T-cell (primary cell): ENCODE measurements at regions not wholly inside any gene's neighbourhood (a gene's known extent, or its start where the extent isn't known, plus 50 kb on each side); places are given as distances from the start of the nearest gene placed in this dataset.

Experiments
- ATAC-seq, 4 experiments: fragments of 200-7000 bp in 3 of 4; fragments of 150-1000 bp in 1 of 4; cut with Tn5 transposase; replicated peaks in 1 of 4; 1 replicate in 3 of 4; 2 replicates in 1 of 4; pipeline ENCODE4 v1.10.0; 2021; ENCODE audit warnings: moderate library complexity in 3 of 4, mild to moderate bottlenecking in 2 of 4, moderate number of reproducible peaks in 1 of 4
- CTCF ChIA-PET, 2 donors: fragments of 300-600 bp; sonication (Branson Sonifier 250); formaldehyde crosslinking; loops; one replicate each; lab custom pipeline; 2022; ENCODE audit warnings: antibody characterized with exemption in 2 of 2; lab: Charles Lee
- POLR2A ChIA-PET, 2 donors: fragments of 300-600 bp; sonication (Branson Sonifier 250); formaldehyde crosslinking; loops; one replicate each; lab custom pipeline; 2022; ENCODE audit warnings: antibody characterized with exemption in 2 of 2; lab: Charles Lee
- DNase-seq, 35 experiments: peaks; one replicate each; pipeline versions ENCODE4 v3.0.0 to v3.0.0-alpha.2; 2013 to 2023
- H3K27ac ChIP-seq: one replicate; pipeline ENCODE4 v1.5.1; 2013; ENCODE audit warnings: low read length
- H3K27me3 ChIP-seq, 2 experiments: replicated peaks in 1 of 2; 1 replicate in 1 of 2; 2 replicates in 1 of 2; pipeline versions ENCODE4 v1.6.1 to v1.7.0; 2013; ENCODE audit warnings: low read length in 1 of 2, mixed read lengths in 1 of 2; ENCODE audit not compliant: control insufficient read depth in 2 of 2, insufficient read depth in 2 of 2; ENCODE audit errors: extremely low read depth in 1 of 2
- H3K36me3 ChIP-seq, 2 donors: 1 replicate in 1 of 2; 2 replicates in 1 of 2; pipeline versions ENCODE4 v1.6.1 to v1.7.0; 2013; ENCODE audit warnings: low read length in 1 of 2; ENCODE audit not compliant: control insufficient read depth in 2 of 2, insufficient read depth in 1 of 2; ENCODE audit errors: extremely low read depth in 1 of 2
- H3K4me1 ChIP-seq, 2 experiments: 1 replicate in 1 of 2; 2 replicates in 1 of 2; pipeline versions ENCODE4 v1.6.1 to v1.7.0; 2013; ENCODE audit warnings: low read length in 2 of 2, mixed read lengths in 1 of 2; ENCODE audit not compliant: insufficient read depth in 2 of 2, control insufficient read depth in 1 of 2; ENCODE audit errors: extremely low read depth in 1 of 2
- H3K4me3 ChIP-seq, 2 donors: 1 replicate in 1 of 2; 2 replicates in 1 of 2; pipeline versions ENCODE4 v1.5.1 to v1.7.0; 2013; ENCODE audit warnings: mild to moderate bottlenecking in 2 of 2, low read length in 1 of 2, moderate library complexity in 1 of 2; ENCODE audit not compliant: control insufficient read depth in 1 of 2; ENCODE audit errors: extremely low read depth in 1 of 2
- H3K9me3 ChIP-seq: 2 replicates; pipeline ENCODE4 v1.7.0; 2013
- H3K27ac Mint-ChIP-seq, 2 donors: one replicate each; pipeline ENCODE4 v1.8.0; 2020 to 2021; ENCODE audit warnings: mild to moderate bottlenecking in 2 of 2, mixed read lengths in 2 of 2
- H3K27me3 Mint-ChIP-seq, 2 donors: one replicate each; pipeline ENCODE4 v1.8.0; 2021 to 2022; ENCODE audit warnings: mixed read lengths in 2 of 2
- H3K36me3 Mint-ChIP-seq: one replicate; pipeline ENCODE4 v1.8.0; 2021; ENCODE audit warnings: mixed read lengths
- H3K4me1 Mint-ChIP-seq, 3 donors: one replicate each; pipeline ENCODE4 v1.8.0; 2020 to 2022; ENCODE audit warnings: mixed read lengths in 3 of 3, mild to moderate bottlenecking in 1 of 3
- H3K4me3 Mint-ChIP-seq, 3 donors: one replicate each; pipeline ENCODE4 v1.8.0; 2020 to 2022; ENCODE audit warnings: mild to moderate bottlenecking in 3 of 3, mixed read lengths in 3 of 3, moderate library complexity in 3 of 3
- H3K9me3 Mint-ChIP-seq, 3 donors: one replicate each; pipeline ENCODE4 v1.8.0; 2020 to 2022; ENCODE audit warnings: mixed read lengths in 3 of 3
- WGBS: methylation state at CpG from one replicate; pipeline ENCODE4 v1.1.5; 2013; ENCODE audit warnings: missing lambda C conversion rate; ENCODE audit not compliant: insufficient coverage; 5-methylcytosine and 5-hydroxymethylcytosine counted together

DNA sequence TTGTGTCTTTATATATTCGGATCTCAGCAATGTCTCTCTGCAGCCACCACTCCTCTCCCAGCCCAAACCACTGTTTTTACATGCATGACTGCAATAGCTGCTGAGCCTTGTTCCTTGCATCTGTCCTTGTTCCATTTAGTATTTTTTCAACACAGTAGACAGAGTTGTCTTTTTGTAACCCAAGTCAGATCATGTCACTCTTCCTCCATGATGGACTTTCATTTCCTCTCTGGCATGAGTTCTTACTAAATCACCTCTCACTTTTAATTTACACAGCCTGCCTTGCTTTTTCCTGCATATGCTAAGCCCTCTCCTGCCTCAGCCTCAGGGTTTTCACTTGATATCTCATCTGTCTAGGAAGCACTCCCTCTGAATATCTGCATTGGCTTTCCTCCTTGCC lies 353.2 kb downstream of the HGF start:
- ChIA-PET CTCF (no interaction called here), POLR2A (no interaction called here)
- no peak for DNase-seq
- Histone ChIP-seq H3K4me1 (no peaks in the 10 kb centered on the region), H3K4me3 (no peak overlapping the region), H3K9me3 (no peaks in the 10 kb centered on the region), H3K27ac (no peak overlapping the region), H3K27me3 (no peaks in the 10 kb centered on the region), H3K36me3 (no peaks in the 10 kb centered on the region)
- Mint-ChIP-seq H3K4me3 (no peak overlapping the region), H3K27me3 (peaks cover 0 to 3% of the 10 kb centered on the region in 2 donors), H3K27ac (no peak overlapping the region), H3K36me3 (no peaks in the 10 kb centered on the region), H3K9me3 (peaks cover 9 to 21% (median 12%) of the 10 kb centered on the region in 3 donors), H3K4me1 (no peaks in the 10 kb centered on the region)
- WGBS = 80% methylated on average over 1 of the region's 1 CpG
- ATAC-seq = no peak

- Histone ChIP-seq H3K27ac (no peak overlapping the region), H3K9me3 (no peaks in the 10 kb centered on the region), H3K36me3 (no peaks in the 10 kb centered on the region), H3K4me1 (no peaks in the 10 kb centered on the region), H3K4me3 (no peak overlapping the region), H3K27me3 (no peaks in the 10 kb centered on the region)
- H3K27ac Mint-ChIP-seq = no peak overlapping the region
- POLR2A ChIA-PET = no interaction called here
- peaks cover 9 to 21% (median 12%) of the 10 kb centered on the region in 3 donors for H3K9me3 Mint-ChIP-seq
- CTCF ChIA-PET = no interaction called here
- H3K4me1 Mint-ChIP-seq = no peaks in the 10 kb centered on the region
- no CpG with 5 or more reads among the region's 1 CpG for WGBS
- DNase-seq (no peak), ATAC-seq (no peak)
- H3K4me3 Mint-ChIP-seq = no peak overlapping the region
- H3K36me3 Mint-ChIP-seq = no peaks in the 10 kb centered on the region
- H3K27me3 Mint-ChIP-seq = peaks cover 0 to 3% of the 10 kb centered on the region in 2 donors
These were observed 354.7 kb downstream of the HGF start for GRCh38 chr7:81415181-81415580.

DNA sequence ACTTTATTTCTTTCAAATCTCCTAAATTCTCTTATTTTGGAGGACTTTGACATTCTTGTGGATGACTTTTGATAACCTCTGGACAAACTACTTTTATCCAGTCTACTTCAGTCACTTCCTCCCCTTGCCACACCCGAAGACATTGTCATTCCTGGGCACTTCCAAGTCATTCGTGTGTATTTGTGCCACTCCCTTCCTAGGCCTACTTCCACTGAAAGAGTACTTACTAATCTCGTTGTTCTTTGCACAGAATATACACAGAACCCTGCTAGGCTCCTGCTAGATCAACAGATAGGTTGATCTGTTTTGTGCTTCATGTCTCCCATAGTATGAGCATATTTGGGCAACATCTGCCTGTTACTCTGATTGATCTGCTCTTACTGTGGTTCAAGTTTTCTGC lies 355.4 kb downstream of the HGF start:
- DNase-seq (no peak), ATAC-seq (no peak)
- peaks cover 9 to 21% (median 12%) of the 10 kb centered on the region in 3 donors for H3K9me3 Mint-ChIP-seq
- WGBS = 66% methylated on average over 2 of the region's 3 CpGs
- no peak overlapping the region for H3K4me3 Mint-ChIP-seq
- no peak overlapping the region for H3K27ac Mint-ChIP-seq
- H3K36me3 Mint-ChIP-seq = no peaks in the 10 kb centered on the region
- peaks cover 0 to 3% of the 10 kb centered on the region in 2 donors for H3K27me3 Mint-ChIP-seq
- Histone ChIP-seq H3K4me1 (no peaks in the 10 kb centered on the region), H3K4me3 (no peak overlapping the region), H3K36me3 (no peaks in the 10 kb centered on the region), H3K27ac (no peak overlapping the region), H3K9me3 (no peaks in the 10 kb centered on the region), H3K27me3 (no peaks in the 10 kb centered on the region)
- POLR2A ChIA-PET = no interaction called here
- CTCF ChIA-PET = no interaction called here
- no peaks in the 10 kb centered on the region for H3K4me1 Mint-ChIP-seq

DNA sequence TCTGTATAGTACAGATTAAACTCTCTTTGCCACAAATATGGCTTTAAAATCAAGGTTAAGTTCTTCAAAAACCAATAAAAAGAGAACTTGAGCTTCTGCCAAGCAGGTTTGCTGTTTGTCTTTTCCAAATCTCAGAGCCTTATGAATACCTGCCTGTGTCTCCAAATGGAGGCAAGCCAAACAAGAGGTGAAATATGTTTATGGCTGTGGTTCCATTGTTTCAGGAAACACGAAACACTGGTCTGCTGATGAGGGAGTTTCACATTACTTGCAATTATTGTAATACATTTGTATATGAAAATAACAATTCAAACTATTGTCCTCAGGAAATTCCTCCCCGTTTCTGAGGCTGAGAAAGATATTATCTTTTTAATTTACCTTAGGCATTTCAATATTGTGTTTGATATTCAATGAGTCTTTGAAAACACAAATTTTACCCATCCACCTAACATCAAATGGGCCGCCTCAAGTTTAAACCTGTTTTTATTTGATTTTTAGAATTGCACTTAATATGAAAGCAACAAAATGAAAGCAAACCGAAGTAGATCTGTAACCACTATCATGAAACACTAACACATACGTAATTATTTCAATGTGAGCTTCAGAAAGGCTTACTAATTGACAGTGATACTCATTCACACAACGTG lies 359.3 kb downstream of the HGF start:
- no peaks in the 10 kb centered on the region for H3K36me3 ChIP-seq
- H3K27me3 ChIP-seq = no peaks in the 10 kb centered on the region
- ChIA-PET CTCF (no interaction called here), POLR2A (no interaction called here)
- no peaks in the 10 kb centered on the region for H3K27me3 Mint-ChIP-seq
- H3K27ac Mint-ChIP-seq = no peak overlapping the region
- H3K4me3 ChIP-seq = no peak overlapping the region
- no peaks in the 10 kb centered on the region for H3K36me3 Mint-ChIP-seq
- H3K9me3 ChIP-seq = no peaks in the 10 kb centered on the region
- WGBS = no CpG with 5 or more reads among the region's 6 CpGs
- ATAC-seq (no peak), DNase-seq (no peak)
- H3K4me1 Mint-ChIP-seq = no peaks in the 10 kb centered on the region
- H3K27ac ChIP-seq = no peak overlapping the region
- peaks cover 0 to 14% (median 6%) of the 10 kb centered on the region in 3 donors for H3K9me3 Mint-ChIP-seq
- no peak overlapping the region for H3K4me3 Mint-ChIP-seq
- no peaks in the 10 kb centered on the region for H3K4me1 ChIP-seq

DNA sequence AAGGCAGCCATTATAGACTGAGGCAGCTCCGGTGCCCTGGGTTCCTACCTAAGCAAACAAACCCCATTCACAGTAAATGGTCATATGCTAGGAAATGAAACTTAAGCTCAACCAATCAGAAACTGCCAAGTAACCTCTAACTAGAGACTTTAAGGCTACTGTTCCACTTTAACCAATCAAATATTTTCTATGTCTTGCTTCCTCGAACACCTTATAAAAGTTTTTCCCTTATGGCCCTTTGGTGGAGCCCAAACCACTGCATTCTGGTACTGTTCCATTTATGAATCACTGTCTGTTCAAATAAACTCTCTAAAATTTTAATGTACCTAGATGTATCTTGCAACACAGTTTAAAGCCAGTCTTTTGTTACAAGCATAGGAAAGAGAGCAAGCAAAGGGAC lies 361.1 kb downstream of the HGF start:
- no CpG with 5 or more reads among the region's 2 CpGs for WGBS
- no peaks in the 10 kb centered on the region for H3K36me3 Mint-ChIP-seq
- CTCF ChIA-PET = no interaction called here
- no peaks in the 10 kb centered on the region for H3K4me1 Mint-ChIP-seq
- H3K36me3 ChIP-seq = no peaks in the 10 kb centered on the region
- no peaks in the 10 kb centered on the region for H3K27me3 Mint-ChIP-seq
- no peak overlapping the region for H3K4me3 ChIP-seq
- H3K27ac ChIP-seq = no peak overlapping the region
- POLR2A ChIA-PET = no interaction called here
- peaks cover 0 to 14% (median 0%) of the 10 kb centered on the region in 3 donors for H3K9me3 Mint-ChIP-seq
- no peak for DNase-seq
- no peak overlapping the region for H3K27ac Mint-ChIP-seq
- H3K9me3 ChIP-seq = no peaks in the 10 kb centered on the region
- H3K4me1 ChIP-seq = no peaks in the 10 kb centered on the region
- ATAC-seq = no peak
- H3K4me3 Mint-ChIP-seq = no peak overlapping the region
- no peaks in the 10 kb centered on the region for H3K27me3 ChIP-seq

DNA sequence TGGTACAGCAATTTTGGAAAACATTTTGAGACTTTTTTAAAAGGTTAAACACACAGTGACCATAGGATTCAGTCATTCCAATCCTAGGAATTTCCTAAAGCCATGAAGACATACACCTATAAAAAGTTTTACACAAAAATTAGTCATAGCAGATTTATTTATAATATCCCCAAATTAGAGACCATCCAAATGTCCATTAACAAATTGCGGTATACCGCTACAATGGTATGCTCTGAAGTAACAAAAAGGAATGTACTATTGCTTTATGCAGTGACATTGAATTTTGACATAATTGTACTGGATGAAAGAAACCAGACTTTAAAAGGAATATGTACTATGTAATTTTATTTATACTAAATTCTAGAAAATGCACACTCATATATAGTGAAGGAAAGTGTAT lies 362.8 kb downstream of the HGF start:
- Histone ChIP-seq H3K36me3 (no peaks in the 10 kb centered on the region), H3K9me3 (no peaks in the 10 kb centered on the region), H3K27me3 (no peaks in the 10 kb centered on the region), H3K27ac (no peak overlapping the region), H3K4me1 (no peaks in the 10 kb centered on the region), H3K4me3 (no peak overlapping the region)
- no peak for DNase-seq
- ChIA-PET POLR2A (no interaction called here), CTCF (no interaction called here)
- no peaks in the 10 kb centered on the region for H3K27me3 Mint-ChIP-seq
- H3K9me3 Mint-ChIP-seq = peaks cover 0 to 14% (median 0%) of the 10 kb centered on the region in 3 donors
- no peak overlapping the region for H3K27ac Mint-ChIP-seq
- no peaks in the 10 kb centered on the region for H3K4me1 Mint-ChIP-seq
- ATAC-seq = no peak
- no peaks in the 10 kb centered on the region for H3K36me3 Mint-ChIP-seq
- H3K4me3 Mint-ChIP-seq = no peak overlapping the region
- no CpG with 5 or more reads among the region's 2 CpGs for WGBS

DNA sequence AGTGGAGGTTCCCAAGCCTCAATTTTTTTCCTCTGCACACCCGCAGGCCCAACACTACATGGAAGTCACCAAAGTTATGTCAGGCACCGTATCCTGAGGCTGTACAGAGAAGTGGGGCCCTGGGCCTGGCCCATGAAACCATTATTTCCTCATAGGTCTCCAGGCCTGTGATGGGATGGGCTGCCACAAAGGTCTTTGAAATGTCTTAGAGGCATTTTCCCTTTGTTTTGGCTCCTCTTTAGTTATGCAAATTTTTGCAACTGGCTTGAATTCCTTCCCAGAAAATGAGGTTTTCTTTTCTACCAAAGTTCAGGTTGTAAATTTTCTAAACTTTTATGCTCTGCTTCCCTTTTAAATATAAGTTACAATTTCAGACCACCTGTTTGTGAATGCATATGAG lies 365.2 kb downstream of the HGF start:
- H3K36me3 ChIP-seq = no peaks in the 10 kb centered on the region
- 100% methylated on average over 1 of the region's 2 CpGs for WGBS
- peaks cover 0 to 11% (median 3%) of the 10 kb centered on the region in 3 donors for H3K9me3 Mint-ChIP-seq
- CTCF ChIA-PET = no interaction called here
- H3K4me1 ChIP-seq = no peaks in the 10 kb centered on the region
- no peaks in the 10 kb centered on the region for H3K4me1 Mint-ChIP-seq
- ATAC-seq (no peak), DNase-seq (no peak)
- no peaks in the 10 kb centered on the region for H3K9me3 ChIP-seq
- no peaks in the 10 kb centered on the region for H3K27me3 Mint-ChIP-seq
- no peak overlapping the region for H3K4me3 Mint-ChIP-seq
- H3K27ac Mint-ChIP-seq = no peak overlapping the region
- POLR2A ChIA-PET = no interaction called here
- no peaks in the 10 kb centered on the region for H3K36me3 Mint-ChIP-seq
- no peaks in the 10 kb centered on the region for H3K27me3 ChIP-seq
- no peak overlapping the region for H3K4me3 ChIP-seq
- no peak overlapping the region for H3K27ac ChIP-seq
